MM.1S (cell line): ENCODE measurements at regions not wholly inside any gene's neighbourhood (a gene's known extent, or its start where the extent isn't known, plus 50 kb on each side); places are given as distances from the start of the nearest gene placed in this dataset.

Experiments used
- CTCF ChIP-seq: fragments of 300-600 bp; sonication (generic); IDR thresholded peaks from 2 replicates; pipeline ENCODE4 v1.5.1; 2016; ENCODE audit warnings: antibody characterized with exemption, low read length, mixed read lengths
- EZH2 ChIP-seq: fragments of 300-600 bp; sonication (generic); optimal IDR thresholded peaks from 2 replicates; pipeline ENCODE3; 2017; ENCODE audit warnings: low read depth, mild to moderate bottlenecking, antibody characterized with exemption, low read length, mixed read lengths
- EZH2phosphoT487 ChIP-seq: fragments of 300-600 bp; sonication (generic); IDR thresholded peaks from 2 replicates; pipeline ENCODE4 v1.6.1; 2018; ENCODE audit warnings: antibody characterized with exemption, low read length

- TF ChIP-seq EZH2phosphoT487 (no peak), CTCF (no peak), EZH2 (no peak)
These were observed 787.3 kb upstream of the RBFOX1 start for GRCh38 chr16:6545329-6545728.
